OCI-LY3 (cell line): ENCODE measurements at regions not wholly inside any gene's neighbourhood (a gene's known extent, or its start where the extent isn't known, plus 50 kb on each side); places are given as distances from the start of the nearest gene placed in this dataset.

Source experiments
- H2AFZ ChIP-seq: fragments of 200-600, 300-600 bp; shearing (Covaris generic); 2 replicates; pipeline ENCODE4 v1.6.0; 2014; ENCODE audit warnings: antibody characterized with exemption, low read depth, low read length
- H3K27ac ChIP-seq: fragments of 200-600, 300-600 bp; sonication (generic); 2 replicates; pipeline ENCODE4 v1.5.1; 2014; ENCODE audit warnings: mild to moderate bottlenecking, low read length, moderate library complexity, mixed read lengths
- H3K27me3 ChIP-seq: fragments of 200-600, 300-600 bp; sonication (generic); 2 replicates; pipeline ENCODE4 v1.6.1; 2014; ENCODE audit warnings: low read depth, low read length, mixed read lengths
- H3K36me3 ChIP-seq: fragments of 200-600, 300-600 bp; sonication (generic); replicated peaks from 2 replicates; pipeline ENCODE3; 2014; ENCODE audit warnings: low read depth, low read length, mixed read lengths
- H3K4me1 ChIP-seq: fragments of 300-600, 200-600 bp; sonication (generic); 2 replicates; pipeline ENCODE4 v1.6.1; 2014; ENCODE audit warnings: low read length, mixed read lengths
- H3K4me2 ChIP-seq: fragments of 200-600, 300-600 bp; sonication (generic); 2 replicates; pipeline ENCODE4 v1.6.1; 2014; ENCODE audit warnings: low read length, mixed read lengths
- H3K4me3 ChIP-seq: fragments of 300-600, 200-600 bp; sonication (generic); 2 replicates; pipeline ENCODE4 v1.5.1; 2014; ENCODE audit warnings: antibody characterized with exemption, mild to moderate bottlenecking, low read length, moderate library complexity
- H3K79me2 ChIP-seq: fragments of 300-600, 200-600 bp; shearing (Covaris generic); 2 replicates; pipeline ENCODE4 v1.6.1; 2014; ENCODE audit warnings: mild to moderate bottlenecking, low read length, mixed read lengths
- H3K9ac ChIP-seq: fragments of 300-600, 200-600 bp; shearing (Covaris generic); 2 replicates; pipeline ENCODE4 v1.6.0; 2014; ENCODE audit warnings: mild to moderate bottlenecking, low read length, moderate library complexity
- H3K9me3 ChIP-seq: fragments of 200-600, 300-600 bp; shearing (Covaris generic); 2 replicates; pipeline ENCODE4 v1.6.1; 2014; ENCODE audit warnings: low read length, mixed read lengths; ENCODE audit not compliant: insufficient read depth
- H4K20me1 ChIP-seq: fragments of 200-600, 300-600 bp; sonication (generic); 2 replicates; pipeline ENCODE4 v1.6.1; 2016; ENCODE audit warnings: low read length, mixed read lengths; ENCODE audit not compliant: insufficient read depth
- CTCF ChIP-seq: fragments of 200-600, 300-600 bp; sonication (generic); IDR thresholded peaks from 2 replicates; pipeline ENCODE4 v1.5.1; 2014; ENCODE audit warnings: antibody characterized with exemption, low read length, low read depth
- EZH2phosphoT487 ChIP-seq: fragments of 200-600 bp; shearing (Covaris generic); IDR thresholded peaks from 2 replicates; pipeline ENCODE4 v1.6.1; 2018; ENCODE audit warnings: antibody characterized with exemption, mixed run types, low read depth

GRCh38 chr5:60163762-60164161, 270.2 kb upstream of the PDE4D start:
- no peak overlapping the region for H3K4me2 ChIP-seq
- H3K9me3 ChIP-seq: no peaks in the 10 kb centered on the region
- no peaks in the 10 kb centered on the region for H3K79me2 ChIP-seq
- TF ChIP-seq CTCF (no peak), EZH2phosphoT487 (no peak)
- H3K4me3 ChIP-seq: no peak overlapping the region
- no peak overlapping the region for H3K9ac ChIP-seq
- no peak overlapping the region for H2AFZ ChIP-seq
- no peaks in the 10 kb centered on the region for H4K20me1 ChIP-seq
- no peaks in the 10 kb centered on the region for H3K36me3 ChIP-seq
- no peak overlapping the region for H3K27ac ChIP-seq
- no peaks in the 10 kb centered on the region for H3K27me3 ChIP-seq
- H3K4me1 ChIP-seq: peaks cover 6% of the 10 kb centered on the region

- Histone ChIP-seq H4K20me1 (no peaks in the 10 kb centered on the region), H3K9ac (no peak overlapping the region)
Observed at GRCh38 chr5:60162441-60162840, 268.9 kb upstream of the PDE4D start.

GRCh38 chr5:60161340-60161934, 267.9 kb upstream of the PDE4D start:
- H3K27me3 ChIP-seq: no peaks in the 10 kb centered on the region
- no peaks in the 10 kb centered on the region for H3K79me2 ChIP-seq
- peak overlapping the region; percentile 45; the same call in 1 of the 2 replicates for H2AFZ ChIP-seq
- no peak overlapping the region for H3K9ac ChIP-seq
- H3K4me3 ChIP-seq: no peak overlapping the region
- no peak for TF ChIP-seq EZH2phosphoT487
- TF ChIP-seq CTCF: peak; percentile 56
- no peak overlapping the region for H3K4me2 ChIP-seq
- H3K27ac ChIP-seq: no peak overlapping the region
- H3K36me3 ChIP-seq: no peaks in the 10 kb centered on the region
- H3K9me3 ChIP-seq: no peaks in the 10 kb centered on the region
- H3K4me1 ChIP-seq: peaks cover 6% of the 10 kb centered on the region
- no peaks in the 10 kb centered on the region for H4K20me1 ChIP-seq

More at GRCh38 chr5:60162441-60162840, 268.9 kb upstream of the PDE4D start:
- no peak overlapping the region for H3K4me2 ChIP-seq
- peaks cover 6% of the 10 kb centered on the region for H3K4me1 ChIP-seq
- no peak overlapping the region for H3K27ac ChIP-seq
- no peaks in the 10 kb centered on the region for H3K9me3 ChIP-seq
- TF ChIP-seq EZH2phosphoT487 (no peak), CTCF (no peak)
- no peaks in the 10 kb centered on the region for H3K36me3 ChIP-seq
- H3K79me2 ChIP-seq: no peaks in the 10 kb centered on the region
- no peak overlapping the region for H2AFZ ChIP-seq
- no peak overlapping the region for H3K4me3 ChIP-seq
- no peaks in the 10 kb centered on the region for H3K27me3 ChIP-seq

GRCh38 chr5:60149081-60149480, 255.6 kb upstream of the PDE4D start:
- Histone ChIP-seq H2AFZ (no peak overlapping the region), H4K20me1 (no peaks in the 10 kb centered on the region), H3K4me3 (no peak overlapping the region), H3K79me2 (no peaks in the 10 kb centered on the region), H3K27me3 (no peaks in the 10 kb centered on the region), H3K27ac (no peak overlapping the region), H3K4me2 (no peak overlapping the region), H3K9ac (no peak overlapping the region), H3K9me3 (no peaks in the 10 kb centered on the region), H3K36me3 (no peaks in the 10 kb centered on the region), H3K4me1 (no peaks in the 10 kb centered on the region)
- TF ChIP-seq EZH2phosphoT487 (no peak), CTCF (no peak)
